ENCODE measurements at regions not wholly inside any gene's neighbourhood (a gene's known extent, or its start where the extent isn't known, plus 50 kb on each side); places are given as distances from the start of the nearest gene placed in this dataset.
A peak's percentile ranks its signal among the peaks of the same experiment; 100 is the strongest.
"Not testable (repeated sequence)": the region's sequence is repeated elsewhere in the genome, so short reads cannot be mapped to it uniquely, and the experiment has no call there.

- DNase-seq (ENCODE audit: low spot score) (no peak), ATAC-seq (ENCODE audit: low read depth) (no peak)
- Histone ChIP-seq H3K9me3 (ENCODE audit: severe bottlenecking) (no peaks in the 10 kb centered on the region), H3K36me3 (ENCODE audit: low read depth) (no peaks in the 10 kb centered on the region), H3K27ac (ENCODE audit: poor library complexity, severe bottlenecking) (no peak overlapping the region), H3K27me3 (ENCODE audit: insufficient read depth, poor library complexity, severe bottlenecking) (no peaks in the 10 kb centered on the region), H3K4me3 (ENCODE audit: severe bottlenecking) (no peak overlapping the region), H3K4me1 (ENCODE audit: insufficient read depth, poor library complexity, severe bottlenecking) (no peaks in the 10 kb centered on the region)
- peak; percentile 40 for TF ChIP-seq CTCF (IDR thresholded peaks at IDR 0.05; ENCODE audit: poor library complexity, severe bottlenecking)
Measured at GRCh38 chrX:69424161-69424560, 80.0 kb upstream of the NALF2 start.

- not testable (repeated sequence) for ATAC-seq (ENCODE audit: low read depth); H3K27ac ChIP-seq (ENCODE audit: poor library complexity, severe bottlenecking); H3K4me3 ChIP-seq (ENCODE audit: severe bottlenecking); H3K4me1 ChIP-seq (ENCODE audit: insufficient read depth, poor library complexity, severe bottlenecking); H3K27me3 ChIP-seq (ENCODE audit: insufficient read depth, poor library complexity, severe bottlenecking); H3K36me3 ChIP-seq (ENCODE audit: low read depth); DNase-seq (ENCODE audit: low spot score); H3K9me3 ChIP-seq (ENCODE audit: severe bottlenecking)
Measured at GRCh38 chrX:69422208-69422607, 81.9 kb upstream of the NALF2 start.

- ATAC-seq (ENCODE audit: low read depth) (no peak), DNase-seq (ENCODE audit: low spot score) (no peak)
- Histone ChIP-seq H3K36me3 (ENCODE audit: low read depth) (no peaks in the 10 kb centered on the region), H3K27ac (ENCODE audit: poor library complexity, severe bottlenecking) (no peak overlapping the region), H3K4me3 (ENCODE audit: severe bottlenecking) (no peak overlapping the region), H3K9me3 (ENCODE audit: severe bottlenecking) (no peaks in the 10 kb centered on the region), H3K27me3 (ENCODE audit: insufficient read depth, poor library complexity, severe bottlenecking) (no peaks in the 10 kb centered on the region), H3K4me1 (ENCODE audit: insufficient read depth, poor library complexity, severe bottlenecking) (no peaks in the 10 kb centered on the region)
- TF ChIP-seq CTCF (IDR thresholded peaks at IDR 0.05; ENCODE audit: poor library complexity, severe bottlenecking) = no peak
Measured at GRCh38 chrX:69415698-69416097, 88.4 kb upstream of the NALF2 start.

GRCh38 chrX:69412661-69413060 lies 91.5 kb upstream of the NALF2 start:
- no peak for ATAC-seq (ENCODE audit: low read depth)
- no peaks in the 10 kb centered on the region for H3K36me3 ChIP-seq (ENCODE audit: low read depth)

GRCh38 chrX:69398881-69399280 lies 105.2 kb upstream of the NALF2 start:
- Histone ChIP-seq H3K4me3 (ENCODE audit: severe bottlenecking) (no peak overlapping the region), H3K9me3 (ENCODE audit: severe bottlenecking) (no peaks in the 10 kb centered on the region), H3K36me3 (ENCODE audit: low read depth) (no peaks in the 10 kb centered on the region), H3K27ac (ENCODE audit: poor library complexity, severe bottlenecking) (no peak overlapping the region), H3K4me1 (ENCODE audit: insufficient read depth, poor library complexity, severe bottlenecking) (no peaks in the 10 kb centered on the region), H3K27me3 (ENCODE audit: insufficient read depth, poor library complexity, severe bottlenecking) (no peaks in the 10 kb centered on the region)
- DNase-seq (ENCODE audit: low spot score) = no peak
- TF ChIP-seq CTCF (IDR thresholded peaks at IDR 0.05; ENCODE audit: poor library complexity, severe bottlenecking) = no peak
- ATAC-seq (ENCODE audit: low read depth) = no peak

More at GRCh38 chrX:69412661-69413060, 91.5 kb upstream of the NALF2 start:
- Histone ChIP-seq H3K9me3 (ENCODE audit: severe bottlenecking) (no peaks in the 10 kb centered on the region), H3K27ac (ENCODE audit: poor library complexity, severe bottlenecking) (no peak overlapping the region), H3K4me1 (ENCODE audit: insufficient read depth, poor library complexity, severe bottlenecking) (no peaks in the 10 kb centered on the region), H3K27me3 (ENCODE audit: insufficient read depth, poor library complexity, severe bottlenecking) (no peaks in the 10 kb centered on the region), H3K4me3 (ENCODE audit: severe bottlenecking) (no peak overlapping the region)
- no peak for TF ChIP-seq CTCF (IDR thresholded peaks at IDR 0.05; ENCODE audit: poor library complexity, severe bottlenecking)
- no peak for DNase-seq (ENCODE audit: low spot score)
